GM12878 (cell line): ENCODE measurements at regions not wholly inside any gene's neighbourhood (a gene's known extent, or its start where the extent isn't known, plus 50 kb on each side); places are given as distances from the start of the nearest gene placed in this dataset.

ENCODE experiments used
- CHD2 ChIP-seq: IDR thresholded peaks from 2 replicates; pipeline ENCODE4 v1.6.1; 2011; ENCODE audit warnings: low read depth, low read length, improper control_type of control experiment, borderline replicate concordance
- ETV6 ChIP-seq, 2 experiments: fragments of 450-650 bp in 1 of 2; IDR thresholded peaks in 1 of 2; conservative IDR thresholded peaks in 1 of 2; 2 replicates each; pipeline ENCODE4 v1.6.1; 2014; ENCODE audit warnings: antibody characterized with exemption in 1 of 2, borderline replicate concordance in 1 of 2, low read depth in 1 of 2, mild to moderate bottlenecking in 1 of 2, moderate library complexity in 1 of 2
- FOS ChIP-seq: IDR thresholded peaks from 3 replicates; pipeline ENCODE4 v1.6.1; 2011; ENCODE audit warnings: borderline replicate concordance; ENCODE audit not compliant: insufficient read length; ENCODE audit errors: extremely low read depth
- IRF3 ChIP-seq: fragments of 450-650 bp; IDR thresholded peaks from 2 replicates; pipeline ENCODE4 v1.6.1; 2014; ENCODE audit warnings: mild to moderate bottlenecking
- JUND ChIP-seq: IDR thresholded peaks from 2 replicates; pipeline ENCODE4 v1.6.1; 2012; ENCODE audit warnings: low read depth, mild to moderate bottlenecking, low read length, improper control_type of control experiment, moderate library complexity
- NR2C2 ChIP-seq: IDR thresholded peaks from 2 replicates; pipeline ENCODE4 v1.6.1; 2011; ENCODE audit warnings: borderline replicate concordance, low read depth; ENCODE audit not compliant: control insufficient read depth, insufficient read length
- PAX5 ChIP-seq: IDR thresholded peaks from 2 replicates; pipeline ENCODE4 v1.6.1; 2011; ENCODE audit warnings: low read depth, low read length, borderline replicate concordance
- PKNOX1 ChIP-seq: fragments of 450-650 bp; IDR thresholded peaks from 2 replicates; pipeline ENCODE4 v1.6.1; 2016; ENCODE audit warnings: mild to moderate bottlenecking
- RCOR1 ChIP-seq: conservative IDR thresholded peaks from 2 replicates; pipeline ENCODE4 v1.6.1; 2012; ENCODE audit warnings: low read depth, low read length, improper control_type of control experiment
- SMAD1 ChIP-seq: fragments of 450-650 bp; IDR thresholded peaks from 2 replicates; pipeline ENCODE4 v1.6.1; 2018; ENCODE audit warnings: mild to moderate bottlenecking, low read depth; ENCODE audit not compliant: partially characterized antibody
- SMARCA5 ChIP-seq: fragments of 450-650 bp; IDR thresholded peaks from 2 replicates; pipeline ENCODE4 v1.6.1; 2017; ENCODE audit warnings: mild to moderate bottlenecking
- TAF1 ChIP-seq: IDR thresholded peaks from 2 replicates; pipeline ENCODE4 v1.6.1; 2011; ENCODE audit warnings: mild to moderate bottlenecking, low read depth, low read length, borderline replicate concordance
- ZBTB4 ChIP-seq: fragments of 450-650 bp; formaldehyde crosslinking; IDR thresholded peaks from 2 replicates; pipeline ENCODE4 v1.4.0; 2022; ENCODE audit warnings: mild to moderate bottlenecking, moderate library complexity
- ZNF217 ChIP-seq: fragments of 450-650 bp; IDR thresholded peaks from 2 replicates; pipeline ENCODE4 v1.6.1; 2017; ENCODE audit warnings: antibody characterized with exemption, mild to moderate bottlenecking

GRCh38 chr16:77048085-77048484, 142.9 kb upstream of the MON1B start (continued):
- no peak for TF ChIP-seq PKNOX1
- no peak for TF ChIP-seq PAX5
- no peak for TF ChIP-seq ZNF217
- no peak for TF ChIP-seq TAF1
- TF ChIP-seq CHD2, result no peak
- no peak for TF ChIP-seq SMARCA5
- no peak for TF ChIP-seq ETV6 (conservative IDR thresholded peaks at IDR 0.05 in 1 of 2, IDR thresholded peaks at IDR 0.05 in 1 of 2; ENCODE audit: borderline replicate concordance in 1 of 2, low read depth in 1 of 2)
- TF ChIP-seq ZBTB4 (CRISPR knock-in tag), result no peak
- no peak for TF ChIP-seq IRF3
- TF ChIP-seq SMAD1, result no peak
- TF ChIP-seq RCOR1, result no peak
- TF ChIP-seq FOS, result no peak
- TF ChIP-seq JUND, result no peak
- no peak for TF ChIP-seq NR2C2
